Hippocampal formation (tissue), 2 donors: ENCODE measurements at regions not wholly inside any gene's neighbourhood (a gene's known extent, or its start where the extent isn't known, plus 50 kb on each side); places are given as distances from the start of the nearest gene placed in this dataset.
"Not testable (repeated sequence)": the region's sequence is repeated elsewhere in the genome, so short reads cannot be mapped to it uniquely, and the experiment has no call there.

ENCODE experiments used
- DNase-seq, 2 donors: peaks; one replicate each; lab custom pipeline; 2025; lab: John Stamatoyannopoulos, UW

DNA sequence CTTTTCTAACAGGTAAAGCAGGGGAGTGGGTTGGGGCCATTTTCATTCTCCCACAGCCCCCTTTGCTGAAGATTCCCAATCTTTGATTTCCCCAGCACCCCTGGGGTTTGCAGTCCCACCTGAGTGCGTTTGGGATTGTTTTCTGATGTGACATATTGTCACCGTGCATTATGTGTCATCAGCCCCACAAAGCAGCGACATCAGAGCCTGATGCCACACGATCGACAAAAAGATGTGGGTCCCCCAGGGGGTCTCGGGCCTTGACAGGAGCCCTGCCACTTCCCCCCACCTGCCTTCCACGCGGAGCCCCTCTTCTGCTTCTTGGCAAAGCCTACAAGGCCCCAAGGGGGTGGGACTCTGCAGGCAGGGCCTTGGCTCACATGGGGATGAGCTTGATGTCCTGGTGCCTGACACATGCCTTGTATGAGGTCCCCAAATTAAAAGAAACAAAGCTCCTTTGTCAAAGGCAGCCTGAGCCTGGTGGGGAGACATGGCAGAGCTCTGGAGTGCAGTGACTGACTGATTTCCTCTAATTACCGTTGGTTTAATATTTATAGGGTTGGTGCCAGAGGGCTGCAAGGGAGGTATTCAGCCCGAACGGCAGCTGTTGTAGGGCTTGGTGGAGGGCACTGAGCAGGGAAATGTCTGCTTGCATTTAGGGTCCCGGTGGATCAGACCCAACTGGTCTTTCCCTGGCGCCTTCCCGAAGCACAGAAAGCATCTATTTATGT, 149.2 kb downstream of the MIAT start:
- DNase-seq, result no peak

DNA sequence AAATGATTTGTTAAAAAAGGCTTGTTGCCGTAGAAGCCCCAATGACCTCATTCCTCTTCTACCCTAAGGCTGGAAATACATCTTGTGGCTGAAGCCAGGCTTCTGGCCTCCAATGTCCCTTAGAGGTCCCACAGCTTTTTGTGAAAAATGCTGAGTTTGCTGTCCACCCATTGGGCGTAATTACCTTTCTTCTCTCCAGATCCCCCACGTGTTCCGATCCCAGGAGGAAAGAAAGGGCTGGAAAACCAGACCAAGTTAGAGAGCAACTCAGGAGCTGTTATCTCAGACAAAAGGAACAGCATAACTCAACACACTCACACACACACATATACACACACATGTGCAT, 154.2 kb downstream of the MIAT start:
- no peak for DNase-seq

DNA sequence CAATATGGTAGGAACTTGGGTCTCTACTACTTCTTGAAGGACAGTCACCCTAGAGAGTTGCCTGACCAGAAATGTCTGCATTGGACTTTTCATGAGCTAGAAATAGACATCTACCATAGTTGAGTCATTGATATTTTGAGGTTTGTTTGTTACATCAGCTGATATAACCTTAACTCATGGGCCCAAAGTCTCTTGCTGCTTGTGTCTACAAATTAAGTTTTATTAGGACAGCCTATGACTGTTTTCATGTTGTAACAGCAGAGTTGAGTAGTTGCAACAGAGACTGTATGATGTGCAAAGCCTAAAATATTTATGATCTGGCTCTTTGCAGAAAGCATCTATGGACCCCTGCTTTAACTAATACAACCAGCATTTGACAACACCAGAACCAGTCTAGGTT, 155.3 kb downstream of the MIAT start:
- no peak for DNase-seq

DNA sequence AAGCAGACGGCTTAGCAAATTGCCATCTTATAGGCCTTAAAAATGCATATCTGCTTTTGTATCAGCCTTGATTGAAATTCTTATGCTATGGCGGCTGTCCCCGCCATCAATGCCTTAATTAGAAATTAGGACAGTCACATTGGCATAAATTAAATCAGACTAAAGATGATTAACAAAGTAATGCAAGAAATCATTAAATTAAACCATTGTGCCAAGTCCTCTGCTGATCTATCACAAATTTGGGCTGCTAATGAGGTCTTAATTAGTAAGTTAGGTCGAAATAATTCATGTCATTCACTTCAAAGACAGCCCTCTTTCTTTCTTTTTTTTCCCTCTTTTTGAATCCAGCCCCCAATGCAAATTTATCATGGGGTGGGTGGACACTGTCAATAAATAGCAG, 159.3 kb downstream of the MIAT start:
- no peak for DNase-seq

DNA sequence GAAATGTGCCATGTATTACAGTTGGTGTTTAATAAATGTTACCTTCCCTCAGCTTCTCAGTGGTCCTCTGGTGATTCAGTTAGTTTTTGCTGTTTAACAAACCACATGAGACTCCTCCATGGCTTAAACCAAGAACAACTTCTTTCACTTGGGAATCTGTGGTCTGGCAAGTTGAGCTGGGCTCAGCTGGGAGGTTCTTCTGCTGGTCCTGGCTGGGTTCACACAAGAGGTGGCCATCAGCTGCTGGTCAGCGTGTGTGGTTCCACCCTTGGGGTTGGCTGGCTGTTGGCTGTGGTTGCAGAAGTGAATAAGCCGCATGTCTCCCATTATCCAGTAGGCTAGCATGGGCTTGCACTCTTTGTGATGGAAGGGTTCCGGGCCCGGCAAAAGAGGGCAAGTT, 160.5 kb downstream of the MIAT start:
- DNase-seq, result no peak

DNA sequence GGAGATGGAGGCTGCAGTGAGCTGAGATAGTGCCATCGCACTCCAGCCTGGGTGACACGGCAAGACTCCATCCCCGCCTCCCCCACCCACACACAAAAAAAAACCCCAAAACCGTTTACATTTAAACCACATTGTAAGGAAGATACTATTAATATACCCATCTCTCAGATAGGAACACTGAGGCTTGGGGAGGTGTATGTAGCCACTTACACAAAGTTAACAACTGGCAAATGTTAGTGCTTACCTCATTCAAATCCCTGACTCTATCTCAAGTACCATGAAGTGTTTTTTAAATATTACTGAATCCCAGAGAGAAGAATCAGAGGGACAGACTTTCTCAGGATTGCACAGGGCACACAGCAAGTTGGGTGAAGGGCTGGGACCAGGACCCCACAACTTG, 164.5 kb downstream of the MIAT start:
- no peak for DNase-seq

DNA sequence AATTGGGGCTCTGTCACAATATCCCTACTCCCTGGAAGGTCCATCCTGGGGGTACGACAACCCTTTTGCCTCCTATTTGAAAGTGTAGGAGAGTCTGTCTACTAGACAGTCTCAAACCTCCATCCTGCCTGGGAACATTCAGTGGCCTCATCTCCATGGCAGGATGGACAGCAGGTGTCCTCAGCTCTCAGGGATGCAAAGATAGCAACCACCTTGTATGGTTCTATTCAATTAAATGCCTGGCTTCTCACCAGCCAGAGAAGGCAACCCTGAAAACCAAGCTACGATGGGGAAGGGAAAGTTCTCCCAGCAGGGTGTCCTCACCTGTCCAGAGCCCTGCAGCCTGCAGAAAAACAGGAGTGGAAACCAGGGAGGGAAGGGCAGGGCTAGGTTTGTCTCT, 164.9 kb downstream of the MIAT start:
- DNase-seq, result no peak

DNA sequence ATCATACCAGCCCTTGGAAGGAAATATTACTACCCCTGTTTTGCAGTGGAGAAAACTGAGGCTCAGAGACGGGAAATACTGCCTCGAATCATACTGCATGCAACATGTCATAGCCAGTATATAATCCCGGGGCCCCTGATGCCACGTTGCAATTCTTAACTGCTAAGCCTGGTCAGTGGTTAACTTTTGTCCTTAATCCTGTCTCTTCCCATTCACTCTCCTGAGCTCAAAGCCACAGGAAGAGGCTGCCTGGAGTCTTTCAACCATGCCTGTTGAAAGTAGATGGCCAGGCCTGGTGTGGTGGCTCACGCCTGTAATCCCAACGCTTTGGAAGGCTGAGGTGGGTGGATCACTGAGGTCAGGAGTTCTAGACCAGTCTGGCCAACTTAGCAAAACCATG, 166.6 kb downstream of the MIAT start:
- no peak for DNase-seq

DNA sequence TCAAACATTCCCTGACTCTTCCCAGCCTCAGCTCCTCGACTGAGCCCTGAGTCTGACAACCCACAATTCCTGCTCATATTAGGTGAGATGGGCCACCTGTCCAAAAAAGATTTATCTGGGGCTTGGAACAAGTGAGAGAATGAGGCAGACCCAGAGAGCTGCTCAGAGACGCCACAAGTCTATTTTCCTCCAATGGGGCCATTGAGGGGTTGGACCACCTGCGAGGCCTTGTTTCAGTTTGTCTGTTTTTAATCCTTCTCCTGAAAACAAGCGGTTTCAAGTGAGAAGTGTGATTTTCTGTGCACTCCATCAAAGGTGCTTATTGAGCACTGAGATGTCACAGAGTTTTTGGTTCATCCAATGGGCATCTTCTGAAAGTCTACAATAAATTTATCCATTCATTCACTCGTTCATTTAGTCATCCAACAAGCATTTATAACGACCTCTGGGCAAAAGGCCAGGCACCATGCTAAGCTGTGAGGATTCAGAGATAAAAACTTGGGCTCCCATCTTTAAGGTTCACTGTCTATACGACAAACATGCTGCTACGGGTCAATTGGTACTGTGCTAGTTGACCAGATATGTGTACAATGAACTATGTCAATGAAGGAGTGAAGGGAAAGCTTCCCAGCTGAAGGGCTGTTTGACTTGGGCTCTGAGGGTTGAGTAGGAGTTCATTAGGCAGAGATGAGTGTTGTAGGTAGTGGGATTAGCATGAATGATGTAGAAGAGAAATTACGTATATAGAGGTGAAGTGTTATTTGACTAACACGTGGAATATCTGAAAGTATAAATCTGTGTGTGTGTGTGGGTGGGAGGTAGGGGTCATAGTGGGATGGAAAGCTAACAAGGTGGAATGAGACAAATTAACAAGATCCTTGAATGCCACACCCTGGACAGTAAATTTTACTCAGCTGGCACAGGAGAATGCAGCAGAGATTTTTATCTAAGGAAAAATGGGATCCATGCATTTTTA, 168.9 kb downstream of the MIAT start:
- DNase-seq, result no peak

DNA sequence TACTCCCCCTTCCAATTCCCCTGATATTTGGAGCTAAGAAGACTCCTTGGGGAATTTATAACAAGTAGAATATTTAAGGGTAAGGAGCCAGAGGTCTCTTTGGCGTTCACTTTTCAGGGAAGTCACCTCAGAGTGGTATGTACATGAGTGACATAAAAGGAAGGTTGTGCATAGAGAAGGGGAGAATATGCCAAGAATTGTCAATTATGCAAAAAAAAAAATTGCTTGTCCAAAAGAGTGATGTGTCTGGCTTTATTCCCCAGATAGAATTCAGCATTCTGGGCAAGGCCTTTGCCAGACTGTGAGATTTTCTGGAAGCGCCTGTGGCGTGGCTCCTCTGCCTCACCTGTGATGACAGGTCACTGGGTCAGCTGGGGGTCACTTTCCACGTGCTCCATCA, 170.2 kb downstream of the MIAT start:
- DNase-seq, result no peak

DNA sequence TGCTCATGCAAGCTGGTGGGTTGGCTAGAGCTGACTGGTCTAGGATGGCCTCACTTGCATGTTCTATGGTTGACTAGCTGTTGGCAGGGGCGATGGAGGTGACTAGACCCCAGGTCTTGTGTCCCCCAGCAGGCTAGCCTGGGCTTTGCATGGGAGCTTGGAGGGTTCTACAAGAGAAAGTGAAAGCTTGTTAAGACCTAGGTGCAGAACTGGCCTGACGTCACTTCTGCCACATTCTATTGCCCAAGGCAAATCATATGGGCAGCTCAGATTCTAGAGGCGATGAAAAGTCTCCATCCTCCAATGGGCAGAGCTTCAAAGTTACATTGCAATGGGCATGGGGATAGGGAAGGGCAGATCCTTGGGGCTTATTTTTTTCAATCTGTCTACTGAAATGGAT, 170.9 kb downstream of the MIAT start:
- no peak for DNase-seq

DNA sequence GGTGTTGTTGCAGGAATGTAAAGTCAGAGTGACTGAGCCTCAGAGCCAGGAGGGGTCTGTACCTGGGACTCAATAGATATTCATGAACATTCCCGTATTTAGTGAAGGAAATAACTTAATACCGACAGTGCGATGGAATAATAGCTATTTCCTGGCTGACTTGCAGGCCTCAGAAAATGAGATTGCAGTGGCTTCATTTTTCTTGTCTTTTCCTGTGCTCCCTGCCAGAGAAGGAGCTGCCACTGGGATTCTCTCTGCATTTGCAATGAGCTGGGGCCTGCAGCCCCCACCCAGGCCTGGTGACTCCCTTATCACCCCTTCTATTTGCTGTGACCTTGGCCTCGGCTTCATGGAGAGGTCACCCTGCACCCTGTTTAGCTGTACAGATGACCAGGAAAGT, 173.4 kb downstream of the MIAT start:
- no peak for DNase-seq

DNA sequence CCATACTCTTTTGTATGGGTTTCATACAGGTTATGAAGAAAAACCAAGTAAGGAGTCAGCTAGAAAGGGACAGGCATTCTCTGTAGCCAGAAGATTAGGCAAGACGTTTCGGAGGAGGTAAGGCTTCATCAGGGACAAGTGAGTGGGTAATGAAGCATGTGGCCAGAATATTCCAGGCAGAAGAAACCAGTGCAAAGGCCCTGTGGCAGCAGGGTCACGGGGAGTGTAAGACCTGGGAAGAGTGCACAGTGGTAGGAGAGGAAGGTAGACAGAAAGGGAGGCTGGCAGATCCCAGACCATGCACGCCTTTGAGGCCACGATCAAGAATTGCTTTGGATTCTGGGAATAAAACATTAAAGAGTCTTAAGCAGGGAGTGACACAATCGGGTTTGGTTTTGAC, 177.6 kb downstream of the MIAT start:
- DNase-seq, result no peak

DNA sequence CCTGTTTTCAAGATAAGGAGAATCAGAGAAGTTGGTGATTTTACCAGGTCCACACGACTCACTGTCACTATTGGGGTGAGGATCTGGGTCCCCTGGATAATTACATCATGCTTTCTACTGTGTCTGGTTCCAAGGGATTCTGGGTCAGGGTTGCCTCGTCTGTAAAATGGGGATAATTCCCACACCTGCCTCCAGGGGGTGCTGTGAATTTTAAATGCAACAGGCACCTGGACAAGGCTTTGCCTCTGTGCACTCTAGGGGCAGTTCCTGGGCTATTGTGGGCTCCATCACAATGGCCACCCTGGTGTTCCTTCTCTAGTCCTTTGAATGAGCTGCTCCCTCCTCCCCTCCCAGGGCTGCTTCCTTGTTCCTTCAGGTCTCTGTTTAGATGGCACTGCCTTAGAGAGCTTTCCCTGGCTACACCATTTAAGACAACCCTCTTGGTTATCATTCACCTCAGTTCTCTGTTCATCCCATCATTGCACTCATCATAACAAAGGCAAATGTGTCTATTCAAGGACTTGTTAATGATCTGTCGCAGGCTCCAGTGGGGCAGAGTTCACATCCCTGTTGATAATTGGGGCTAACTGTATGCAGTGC, 178.6 kb downstream of the MIAT start:
- no peak for DNase-seq

DNA sequence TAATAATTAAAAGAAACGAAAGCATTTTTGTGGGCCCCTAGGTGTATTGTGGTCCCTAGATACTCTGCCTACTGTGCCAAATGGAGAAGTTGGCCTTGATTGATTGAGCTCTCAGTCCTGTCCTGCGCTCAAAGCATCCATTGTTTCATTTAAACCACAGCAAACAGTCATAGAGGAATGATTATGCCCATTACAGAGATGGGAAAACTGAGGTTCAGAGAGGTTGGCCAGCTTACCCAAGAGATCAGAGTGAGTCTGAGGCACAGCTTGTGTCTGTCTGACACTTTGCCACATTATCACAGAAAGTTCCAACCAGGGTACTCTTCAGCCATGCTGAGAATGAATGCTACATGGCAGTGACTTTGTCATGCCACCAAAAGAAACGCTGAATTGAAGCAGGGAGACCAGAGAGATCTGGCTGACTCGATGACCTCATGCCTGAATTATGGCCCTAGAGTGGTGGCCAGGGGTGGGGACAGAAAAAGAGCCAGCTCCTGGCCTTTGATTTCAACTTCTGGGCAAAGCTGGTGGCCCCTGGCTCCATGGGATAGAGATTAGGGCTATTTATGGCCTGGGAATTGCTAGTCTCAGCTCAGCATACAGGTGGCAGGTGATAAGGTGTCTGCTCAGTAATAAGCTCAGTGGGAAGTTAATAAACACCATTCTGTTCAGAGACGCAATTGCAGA, 180.5 kb downstream of the MIAT start:
- DNase-seq, result no peak

DNA sequence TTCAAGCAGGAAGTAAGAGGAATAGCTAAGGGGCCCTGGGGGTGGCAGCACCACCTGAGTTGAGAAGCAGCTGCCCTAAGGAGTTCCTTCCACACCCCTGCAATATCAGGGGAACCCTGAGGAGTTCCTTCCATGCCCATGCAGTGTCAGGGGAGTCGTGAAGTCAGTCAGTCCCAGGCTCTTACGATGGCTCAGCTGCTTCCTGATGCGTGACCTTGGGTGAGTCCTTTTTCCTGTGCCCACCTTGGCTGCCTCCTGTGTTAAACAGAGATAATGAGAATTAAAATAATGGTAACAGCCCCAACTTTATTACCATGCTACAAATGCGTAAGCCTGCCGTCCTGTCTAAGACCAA, 181.1 kb downstream of the MIAT start:
- DNase-seq, result no peak

DNA sequence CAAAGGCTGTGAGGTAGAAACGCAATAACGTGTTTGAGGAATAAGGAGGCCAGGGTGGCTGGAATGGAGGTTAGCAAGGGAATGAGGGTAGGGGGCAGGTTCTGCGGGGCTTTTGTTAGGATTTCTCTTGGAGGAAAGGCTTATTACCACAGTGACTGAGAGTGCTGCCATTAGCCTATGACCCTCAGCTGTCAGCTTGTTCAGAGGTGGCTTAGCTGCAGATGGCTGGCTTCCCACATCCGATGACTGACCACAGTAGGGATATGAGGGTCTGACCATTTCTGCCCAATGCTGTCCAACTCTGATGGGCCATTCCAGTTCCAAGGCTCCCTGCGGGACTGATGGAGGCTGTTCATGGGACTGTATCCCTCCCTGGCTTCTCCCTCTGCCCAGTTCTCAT, 181.8 kb downstream of the MIAT start:
- DNase-seq, result no peak

DNA sequence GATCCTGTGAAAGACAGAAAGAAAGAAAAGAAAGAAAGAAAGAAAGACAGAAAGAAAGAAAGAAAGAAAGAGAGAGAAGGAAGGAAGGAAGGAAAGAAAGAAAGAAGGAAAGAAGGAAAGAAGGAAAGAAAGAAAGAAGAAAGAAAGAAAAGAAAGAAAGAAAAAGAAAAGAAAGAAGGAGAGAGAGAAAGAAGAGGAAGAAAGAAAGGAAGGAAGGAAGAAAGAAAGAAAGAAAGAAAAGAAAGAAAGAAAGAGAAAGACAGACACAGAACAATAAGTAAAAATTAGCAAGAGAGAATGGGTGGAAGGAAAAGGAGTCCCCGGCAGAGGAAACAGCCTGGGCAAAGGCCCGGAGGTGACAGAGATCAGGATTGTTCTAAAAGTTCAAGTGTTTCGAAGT, 183.4 kb downstream of the MIAT start:
- DNase-seq, result not testable (repeated sequence)

DNA sequence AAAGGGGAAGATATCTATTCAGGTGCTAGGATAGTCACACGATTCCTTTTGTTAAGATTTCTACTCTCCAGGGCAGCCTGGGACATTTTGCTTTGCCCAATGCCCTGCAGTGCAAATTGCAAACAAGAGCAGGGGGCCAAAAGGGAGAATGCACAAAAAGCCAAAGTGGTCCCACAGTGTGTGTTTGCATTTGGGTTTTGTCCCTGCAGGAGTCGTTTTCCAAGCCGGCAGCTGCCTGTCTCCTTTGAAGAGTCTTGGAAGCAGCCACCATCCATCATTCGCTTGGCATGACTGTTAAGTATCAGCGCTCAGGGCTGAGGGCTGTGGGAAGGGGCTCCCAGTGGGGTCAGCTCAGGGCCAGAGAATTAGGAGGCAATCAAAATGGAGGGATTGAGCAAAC, 184.7 kb downstream of the MIAT start:
- DNase-seq, result no peak

DNA sequence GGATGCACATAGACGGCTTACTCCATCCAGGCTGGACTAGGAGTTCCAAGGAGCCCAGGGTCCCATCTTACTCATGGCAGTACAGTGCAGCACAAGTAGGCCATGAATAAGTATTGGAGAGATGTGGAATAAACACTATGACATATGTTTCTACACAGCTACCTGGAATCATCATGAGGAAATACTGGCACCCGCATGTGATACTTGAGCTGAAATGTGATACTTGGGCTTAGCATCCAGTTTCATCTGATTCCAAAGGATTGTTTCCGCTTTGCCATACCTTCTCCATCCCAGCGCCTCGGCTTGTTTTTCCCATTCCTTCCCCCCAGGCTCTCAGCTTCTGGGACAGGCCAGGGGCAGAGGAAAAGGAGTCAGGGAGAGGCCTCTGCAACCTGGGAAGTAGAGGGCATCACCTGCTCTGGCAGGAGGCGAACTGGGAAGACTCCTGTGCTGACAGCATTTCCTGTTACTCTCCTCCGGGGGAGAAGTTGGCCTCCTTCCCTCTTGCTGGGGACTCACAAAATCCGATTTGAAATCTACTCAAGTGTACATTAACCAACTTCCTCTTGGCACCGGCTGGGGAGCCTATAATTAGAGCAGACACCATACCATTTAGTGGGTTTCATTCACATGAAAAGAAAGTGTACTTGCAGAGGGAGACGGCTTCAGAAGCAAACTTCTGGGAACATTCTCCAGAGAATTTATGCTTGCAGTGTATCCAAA, 187.8 kb downstream of the MIAT start:
- peak in 1 of 2 donors; percentile 2 for DNase-seq

DNA sequence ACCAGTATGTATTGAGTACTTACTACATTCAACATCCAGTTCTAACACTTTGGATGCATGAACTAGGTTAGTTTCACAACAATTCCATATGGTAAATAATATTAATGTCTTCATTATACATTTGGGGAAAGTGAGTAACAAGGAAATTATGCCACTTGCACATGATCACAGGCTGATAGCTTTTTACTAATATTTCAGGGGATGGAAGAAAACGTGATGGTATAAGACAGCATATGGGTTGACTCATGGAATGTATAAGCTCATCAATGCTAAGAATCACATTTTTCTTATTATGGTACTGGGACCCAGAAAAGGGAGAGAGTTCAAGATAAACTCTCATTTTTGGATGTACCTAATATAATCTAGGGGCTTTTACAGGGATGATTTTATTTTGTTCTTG, 188.7 kb downstream of the MIAT start:
- no peak for DNase-seq

DNA sequence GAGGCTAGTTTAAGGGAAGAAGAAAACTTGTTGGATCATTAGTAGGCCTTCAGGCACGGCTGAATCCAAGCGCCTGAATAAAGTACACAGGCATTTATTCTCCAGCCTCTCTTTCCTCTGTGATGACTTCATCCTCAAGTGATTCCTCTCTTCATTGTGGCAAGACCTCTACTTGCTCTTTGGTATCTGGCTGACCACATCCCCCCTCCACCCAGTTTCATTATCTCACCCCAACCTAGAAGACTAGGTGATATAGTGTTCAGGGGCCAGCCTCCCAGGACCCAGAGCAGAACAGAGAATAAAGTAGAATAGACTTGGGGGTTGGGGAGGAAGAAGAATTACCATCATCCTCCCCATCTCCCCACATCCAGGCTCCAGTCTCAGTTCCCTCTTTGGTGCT, 189.3 kb downstream of the MIAT start:
- DNase-seq, result no peak
